Mesothelial cell of epicardium (in vitro differentiated cells): ENCODE measurements at regions not wholly inside any gene's neighbourhood (a gene's known extent, or its start where the extent isn't known, plus 50 kb on each side); places are given as distances from the start of the nearest gene placed in this dataset.
A peak's percentile ranks its signal among the peaks of the same experiment; 100 is the strongest.

Experiments used
- DNase-seq, 2 experiments: peaks; one replicate each; pipeline ENCODE4 v3.0.0; 2021; ENCODE audit warnings: low spot score in 2 of 2; ENCODE audit not compliant: unreplicated experiment in 2 of 2
- H3K27ac Mint-ChIP-seq: 2 replicates; pipeline ENCODE4 v1.8.0; 2021; ENCODE audit warnings: mixed read lengths
- H3K27me3 Mint-ChIP-seq: 2 replicates; pipeline ENCODE4 v1.8.0; 2021; ENCODE audit warnings: low read depth, mixed read lengths
- H3K36me3 Mint-ChIP-seq: 2 replicates; pipeline ENCODE4 v1.8.0; 2021; ENCODE audit warnings: mixed read lengths
- H3K4me1 Mint-ChIP-seq: 2 replicates; pipeline ENCODE4 v1.8.0; 2021; ENCODE audit warnings: mixed read lengths
- H3K4me3 Mint-ChIP-seq: 2 replicates; pipeline ENCODE4 v1.8.0; 2021; ENCODE audit warnings: mild to moderate bottlenecking, moderate library complexity, mixed read lengths
- H3K9me3 Mint-ChIP-seq: 2 replicates; pipeline ENCODE4 v1.8.0; 2021; ENCODE audit warnings: mixed read lengths
- TF ChIP-seq, protein P1 (sequence below): fragments of 200-600 bp; sonication (generic); IDR thresholded peaks from one replicate; pipeline ENCODE4 v1.5.0; 2021; ENCODE audit warnings: antibody characterized with exemption; ENCODE audit not compliant: unreplicated experiment

DNA sequence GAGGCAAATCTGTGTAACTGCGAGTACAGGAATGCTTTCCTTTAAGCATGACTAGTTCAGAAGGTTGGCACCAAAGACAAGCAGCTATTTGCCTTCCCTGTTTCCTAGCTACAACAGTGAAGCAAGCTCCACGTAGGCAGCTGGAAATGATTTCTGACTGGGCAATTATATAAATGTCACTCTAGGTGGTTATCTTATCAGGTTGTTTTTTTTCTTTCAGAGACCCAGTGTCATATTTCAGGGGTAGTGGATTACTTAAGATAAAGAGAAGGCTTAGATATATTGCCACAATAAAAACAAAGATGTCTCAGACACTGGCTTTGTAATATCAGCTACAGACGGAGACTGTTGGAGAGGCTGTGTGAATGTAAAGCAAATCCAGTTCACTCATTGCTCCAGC is 748.9 kb upstream of the NXPH2 start:
- Mint-ChIP-seq H3K27ac (peak overlapping the region; percentile 22), H3K4me1 (peaks cover 35% of the 10 kb centered on the region), H3K36me3 (no peaks in the 10 kb centered on the region), H3K27me3 (no peaks in the 10 kb centered on the region), H3K4me3 (no peak overlapping the region), H3K9me3 (no peaks in the 10 kb centered on the region)
- DNase-seq = no peak
- TF ChIP-seq, protein P1, sequence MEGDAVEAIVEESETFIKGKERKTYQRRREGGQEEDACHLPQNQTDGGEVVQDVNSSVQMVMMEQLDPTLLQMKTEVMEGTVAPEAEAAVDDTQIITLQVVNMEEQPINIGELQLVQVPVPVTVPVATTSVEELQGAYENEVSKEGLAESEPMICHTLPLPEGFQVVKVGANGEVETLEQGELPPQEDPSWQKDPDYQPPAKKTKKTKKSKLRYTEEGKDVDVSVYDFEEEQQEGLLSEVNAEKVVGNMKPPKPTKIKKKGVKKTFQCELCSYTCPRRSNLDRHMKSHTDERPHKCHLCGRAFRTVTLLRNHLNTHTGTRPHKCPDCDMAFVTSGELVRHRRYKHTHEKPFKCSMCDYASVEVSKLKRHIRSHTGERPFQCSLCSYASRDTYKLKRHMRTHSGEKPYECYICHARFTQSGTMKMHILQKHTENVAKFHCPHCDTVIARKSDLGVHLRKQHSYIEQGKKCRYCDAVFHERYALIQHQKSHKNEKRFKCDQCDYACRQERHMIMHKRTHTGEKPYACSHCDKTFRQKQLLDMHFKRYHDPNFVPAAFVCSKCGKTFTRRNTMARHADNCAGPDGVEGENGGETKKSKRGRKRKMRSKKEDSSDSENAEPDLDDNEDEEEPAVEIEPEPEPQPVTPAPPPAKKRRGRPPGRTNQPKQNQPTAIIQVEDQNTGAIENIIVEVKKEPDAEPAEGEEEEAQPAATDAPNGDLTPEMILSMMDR = no peak

DNA sequence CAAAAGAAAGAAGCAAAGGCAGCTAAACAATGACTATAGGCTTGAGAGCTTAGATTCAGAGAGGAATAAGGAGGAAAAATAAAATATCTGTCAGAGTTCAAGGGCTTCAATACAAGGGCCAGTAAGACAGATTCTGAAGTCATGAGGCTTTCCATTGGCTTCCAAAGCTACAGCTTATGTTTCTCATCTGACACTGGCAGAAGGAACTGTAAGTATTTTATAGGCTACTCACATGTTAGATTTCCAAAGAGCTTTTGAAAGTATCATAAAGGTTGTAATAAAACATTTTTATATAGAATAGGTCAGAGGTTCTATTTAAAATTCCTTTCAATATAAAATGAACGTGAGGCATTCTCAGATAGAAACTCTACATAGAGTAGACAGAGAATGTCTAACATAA is 746.6 kb upstream of the NXPH2 start:
- TF ChIP-seq, protein P1 = no peak
- H3K36me3 Mint-ChIP-seq = no peaks in the 10 kb centered on the region
- peaks cover 35% of the 10 kb centered on the region for H3K4me1 Mint-ChIP-seq
- H3K4me3 Mint-ChIP-seq = no peak overlapping the region
- no peaks in the 10 kb centered on the region for H3K9me3 Mint-ChIP-seq
- H3K27ac Mint-ChIP-seq = no peak overlapping the region
- no peak for DNase-seq
- H3K27me3 Mint-ChIP-seq = no peaks in the 10 kb centered on the region

GRCh38 chr2:139518321-139518720 is 738.1 kb upstream of the NXPH2 start:
- no peaks in the 10 kb centered on the region for H3K9me3 Mint-ChIP-seq
- H3K27me3 Mint-ChIP-seq = no peaks in the 10 kb centered on the region
- no peak overlapping the region for H3K27ac Mint-ChIP-seq
- H3K4me3 Mint-ChIP-seq = no peak overlapping the region
- no peak for DNase-seq
- H3K4me1 Mint-ChIP-seq = peaks cover 11% of the 10 kb centered on the region
- no peaks in the 10 kb centered on the region for H3K36me3 Mint-ChIP-seq
- TF ChIP-seq, protein P1 = no peak

DNA sequence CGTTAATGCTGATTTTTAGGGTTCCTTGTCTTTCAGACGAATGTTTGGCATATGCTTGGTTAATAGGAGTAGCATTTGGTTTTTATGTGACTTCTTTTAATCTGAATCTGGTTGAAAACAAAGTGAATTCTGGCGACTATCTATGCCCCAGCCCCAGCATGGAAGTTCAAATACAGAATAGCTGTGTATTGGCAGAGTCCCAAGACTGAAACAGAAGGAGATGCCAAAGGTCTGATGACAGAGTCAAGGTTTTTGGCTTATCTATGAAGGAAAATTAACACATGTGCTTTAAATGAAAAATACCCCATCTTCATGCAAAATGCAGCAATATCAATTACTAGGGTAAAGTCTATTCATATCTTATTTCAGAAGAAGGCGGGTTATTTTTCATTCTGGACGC is 734.8 kb upstream of the NXPH2 start:
- TF ChIP-seq, protein P1 = no peak
- Mint-ChIP-seq H3K27ac (no peak overlapping the region), H3K36me3 (no peaks in the 10 kb centered on the region), H3K4me1 (peaks cover 11% of the 10 kb centered on the region), H3K4me3 (no peak overlapping the region), H3K27me3 (no peaks in the 10 kb centered on the region), H3K9me3 (no peaks in the 10 kb centered on the region)
- DNase-seq = no peak

GRCh38 chr2:139495851-139496250 is 715.7 kb upstream of the NXPH2 start:
- peaks cover 33% of the 10 kb centered on the region for H3K9me3 Mint-ChIP-seq
- no peak overlapping the region for H3K4me3 Mint-ChIP-seq
- no peak for DNase-seq
- H3K4me1 Mint-ChIP-seq = peaks cover 8% of the 10 kb centered on the region
- H3K36me3 Mint-ChIP-seq = peaks cover 14% of the 10 kb centered on the region
- H3K27me3 Mint-ChIP-seq = no peaks in the 10 kb centered on the region
- TF ChIP-seq, protein P1 = no peak
- no peak overlapping the region for H3K27ac Mint-ChIP-seq

GRCh38 chr2:139492131-139492680 is 712.0 kb upstream of the NXPH2 start:
- no peaks in the 10 kb centered on the region for H3K27me3 Mint-ChIP-seq
- no peak for DNase-seq
- TF ChIP-seq, protein P1 = no peak
- peaks cover 8% of the 10 kb centered on the region for H3K4me1 Mint-ChIP-seq
- no peak overlapping the region for H3K27ac Mint-ChIP-seq
- H3K36me3 Mint-ChIP-seq = no peaks in the 10 kb centered on the region
- H3K4me3 Mint-ChIP-seq = no peak overlapping the region
- peaks cover 11% of the 10 kb centered on the region for H3K9me3 Mint-ChIP-seq
